NT2/D1 (cell line): ENCODE measurements at regions not wholly inside any gene's neighbourhood (a gene's known extent, or its start where the extent isn't known, plus 50 kb on each side); places are given as distances from the start of the nearest gene placed in this dataset.
"Not testable (repeated sequence)": the region's sequence is repeated elsewhere in the genome, so short reads cannot be mapped to it uniquely, and the experiment has no call there.

Source experiments
- DNase-seq: peaks from one replicate; pipeline ENCODE4 v3.0.0-alpha.2; 2011; ENCODE audit warnings: low read depth, low spot score
- H3K27me3 ChIP-seq: 2 replicates; pipeline ENCODE4 v1.6.0; 2011; ENCODE audit warnings: mild to moderate bottlenecking; ENCODE audit not compliant: insufficient read length, insufficient read depth
- H3K36me3 ChIP-seq: 2 replicates; pipeline ENCODE4 v1.6.1; 2011; ENCODE audit warnings: mild to moderate bottlenecking, low read length, mixed read lengths; ENCODE audit not compliant: insufficient read depth, insufficient read length
- H3K4me1 ChIP-seq: 2 replicates; pipeline ENCODE4 v1.5.1; 2011; ENCODE audit not compliant: insufficient read depth, insufficient read length
- H3K4me3 ChIP-seq: 2 replicates; pipeline ENCODE4 v1.5.1; 2011; ENCODE audit warnings: low read depth; ENCODE audit not compliant: insufficient read length
- H3K9ac ChIP-seq: 2 replicates; pipeline ENCODE4 v1.6.0; 2011; ENCODE audit warnings: low read depth; ENCODE audit not compliant: insufficient read length
- H3K9me3 ChIP-seq: 2 replicates; pipeline ENCODE4 v1.5.1; 2011; ENCODE audit warnings: mild to moderate bottlenecking, low read length; ENCODE audit not compliant: insufficient read depth
- SUZ12 ChIP-seq: IDR thresholded peaks from 2 replicates; pipeline ENCODE4 v1.6.1; 2011; ENCODE audit not compliant: insufficient read length, insufficient read depth; ENCODE audit errors: extremely low read depth
- YY1 ChIP-seq: IDR thresholded peaks from 2 replicates; pipeline ENCODE4 v1.6.1; 2011; ENCODE audit not compliant: insufficient read length, insufficient read depth
- ZNF274 ChIP-seq: IDR thresholded peaks from 2 replicates; pipeline ENCODE4 v1.6.1; 2011; ENCODE audit warnings: mild to moderate bottlenecking, low read depth, low read length

DNA sequence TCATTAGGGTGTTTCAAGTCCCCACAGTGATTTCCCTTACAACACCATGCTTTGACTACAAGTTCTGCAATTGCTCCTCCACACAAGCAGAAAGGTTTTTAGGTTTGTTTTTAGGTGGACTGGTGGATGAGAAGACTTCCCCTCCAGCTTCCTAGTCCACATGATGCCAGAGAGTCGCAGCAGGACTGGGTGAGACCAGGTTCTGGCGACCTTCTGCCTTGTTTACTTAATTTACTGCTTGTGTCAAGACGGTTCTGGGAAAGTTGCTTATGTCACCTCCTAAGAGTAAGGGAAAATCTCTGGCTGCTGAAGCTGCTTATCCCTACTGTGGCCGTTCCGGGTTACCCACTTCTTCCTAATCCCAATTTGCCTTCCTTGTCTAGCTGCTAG lies 76.4 kb downstream of the GLUL start:
- no peak for DNase-seq
- TF ChIP-seq YY1 = no peak
- no peak for TF ChIP-seq ZNF274
- TF ChIP-seq SUZ12 = no peak
- H3K27me3 ChIP-seq = no peaks in the 10 kb centered on the region
- peaks cover 5% of the 10 kb centered on the region for H3K4me1 ChIP-seq
- H3K9ac ChIP-seq = no peak overlapping the region
- H3K36me3 ChIP-seq = no peaks in the 10 kb centered on the region
- no peaks in the 10 kb centered on the region; the same call in 1 of the 2 replicates for H3K9me3 ChIP-seq
- no peak overlapping the region for H3K4me3 ChIP-seq

DNA sequence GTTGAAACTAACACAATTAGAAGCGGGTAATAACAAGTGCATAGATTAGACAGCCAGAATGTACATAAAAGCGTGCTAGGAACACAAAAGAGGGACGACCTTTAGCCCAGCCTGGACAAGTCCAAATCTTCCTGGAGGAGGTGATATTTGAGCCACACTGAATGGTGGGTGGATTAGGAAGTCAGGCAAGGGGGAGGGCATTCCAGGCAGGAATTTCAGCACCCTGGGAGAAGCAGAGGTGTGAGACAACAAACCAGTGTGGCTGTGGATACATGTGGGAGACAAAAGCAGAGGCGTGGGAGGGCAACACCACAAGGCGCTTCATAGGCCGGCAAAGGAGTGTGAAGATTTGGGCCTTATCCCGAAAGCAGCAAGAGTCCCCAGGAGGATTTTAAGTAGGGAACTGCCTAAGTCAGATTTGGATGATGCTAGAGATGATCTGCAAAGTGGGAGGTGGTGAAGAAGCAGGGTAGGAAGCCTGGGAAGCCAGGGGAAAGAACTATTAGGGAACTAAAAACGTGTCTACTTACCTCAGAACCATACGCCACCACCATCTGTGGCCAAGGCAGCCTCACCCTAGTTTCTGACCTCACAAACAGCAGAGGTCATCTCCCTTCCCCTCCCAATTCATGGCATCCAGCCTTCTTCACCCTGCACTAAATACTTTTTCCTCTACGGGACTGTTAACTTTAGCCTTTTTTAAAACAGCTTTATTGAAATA lies 81.8 kb downstream of the GLUL start:
- H3K27me3 ChIP-seq = no peaks in the 10 kb centered on the region
- H3K36me3 ChIP-seq = no peaks in the 10 kb centered on the region
- H3K4me1 ChIP-seq = peaks cover 6% of the 10 kb centered on the region
- H3K9me3 ChIP-seq = no peaks in the 10 kb centered on the region; the same call in 1 of the 2 replicates
- no peak overlapping the region for H3K4me3 ChIP-seq
- DNase-seq = no peak
- H3K9ac ChIP-seq = peak overlapping the region; percentile 29
- no peak for TF ChIP-seq SUZ12
- TF ChIP-seq ZNF274 = no peak
- no peak for TF ChIP-seq YY1

DNA sequence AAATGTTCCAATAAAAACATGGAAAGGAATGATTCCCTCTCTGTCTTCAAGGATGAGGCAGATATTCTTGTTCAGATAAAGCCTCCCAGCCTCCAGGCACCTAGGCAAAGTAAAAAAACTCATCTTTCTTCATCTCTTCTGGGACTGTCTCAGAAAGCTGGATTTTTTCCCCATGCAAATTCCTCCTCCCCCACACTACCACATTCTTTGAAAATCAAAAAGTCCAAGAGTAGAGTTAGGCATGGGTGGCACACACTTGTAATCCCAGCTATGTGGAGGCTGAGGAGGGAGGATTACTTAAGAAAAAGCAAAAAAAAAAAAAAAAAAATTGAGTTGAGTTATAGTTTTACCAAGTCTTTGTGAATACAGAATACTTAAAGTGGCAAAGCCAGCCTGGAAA lies 82.8 kb downstream of the GLUL start:
- H3K27me3 ChIP-seq = no peaks in the 10 kb centered on the region
- no peak overlapping the region for H3K4me3 ChIP-seq
- DNase-seq = no peak
- H3K9me3 ChIP-seq = no peaks in the 10 kb centered on the region; the same call in 1 of the 2 replicates
- H3K9ac ChIP-seq = no peak overlapping the region
- TF ChIP-seq YY1 = no peak
- TF ChIP-seq ZNF274 = no peak
- TF ChIP-seq SUZ12 = no peak
- no peaks in the 10 kb centered on the region for H3K36me3 ChIP-seq
- H3K4me1 ChIP-seq = peaks cover 6% of the 10 kb centered on the region

DNA sequence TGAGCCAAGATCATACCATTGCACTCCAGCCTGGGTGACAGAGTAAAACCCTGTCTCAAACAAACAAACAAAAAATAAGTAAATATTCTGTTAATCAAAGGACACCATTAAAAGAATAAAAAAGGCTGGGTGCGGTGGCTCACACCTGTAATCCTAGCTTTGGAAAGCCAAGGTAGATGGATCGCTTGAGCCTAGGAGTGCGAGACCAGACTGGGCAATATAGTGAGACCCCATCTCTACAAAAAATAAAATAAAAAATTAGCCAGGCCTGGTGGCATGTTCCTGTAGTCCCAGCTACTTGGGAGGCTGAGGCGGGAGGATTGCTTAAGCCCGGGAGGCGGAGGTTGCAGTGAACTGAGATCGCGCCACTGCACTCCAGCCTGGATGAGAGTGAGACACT lies 84.1 kb downstream of the GLUL start:
- not testable (repeated sequence) for H3K36me3 ChIP-seq, H3K27me3 ChIP-seq

DNA sequence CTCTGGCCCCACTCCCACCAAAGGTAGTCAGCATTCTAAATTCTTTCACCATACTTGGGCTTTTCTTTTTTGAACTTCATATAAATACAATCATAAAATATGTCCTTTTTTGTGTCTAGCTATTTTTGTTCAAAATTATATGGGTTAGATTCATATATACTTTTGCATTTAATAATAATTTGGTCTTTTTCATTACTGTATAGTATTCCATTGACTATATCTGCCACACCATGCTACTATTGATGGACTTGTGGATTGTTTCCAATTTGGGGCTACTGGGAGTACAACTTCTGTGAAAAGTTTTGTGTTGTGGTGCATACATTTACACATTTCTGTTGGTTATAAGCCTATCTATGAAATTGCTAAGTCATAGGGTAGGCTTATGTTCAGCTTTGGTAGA lies 85.7 kb downstream of the GLUL start:
- no peaks in the 10 kb centered on the region for H3K9me3 ChIP-seq
- no peaks in the 10 kb centered on the region for H3K27me3 ChIP-seq
- H3K9ac ChIP-seq = no peak overlapping the region
- TF ChIP-seq ZNF274 = no peak
- TF ChIP-seq SUZ12 = no peak
- TF ChIP-seq YY1 = no peak
- H3K4me1 ChIP-seq = peaks cover 8% of the 10 kb centered on the region
- no peaks in the 10 kb centered on the region for H3K36me3 ChIP-seq
- H3K4me3 ChIP-seq = no peak overlapping the region
- no peak for DNase-seq

More for the DNA sequence above, 84.1 kb downstream of the GLUL start:
- not testable (repeated sequence) for H3K4me3 ChIP-seq, H3K9ac ChIP-seq, H3K9me3 ChIP-seq, DNase-seq, H3K4me1 ChIP-seq

DNA sequence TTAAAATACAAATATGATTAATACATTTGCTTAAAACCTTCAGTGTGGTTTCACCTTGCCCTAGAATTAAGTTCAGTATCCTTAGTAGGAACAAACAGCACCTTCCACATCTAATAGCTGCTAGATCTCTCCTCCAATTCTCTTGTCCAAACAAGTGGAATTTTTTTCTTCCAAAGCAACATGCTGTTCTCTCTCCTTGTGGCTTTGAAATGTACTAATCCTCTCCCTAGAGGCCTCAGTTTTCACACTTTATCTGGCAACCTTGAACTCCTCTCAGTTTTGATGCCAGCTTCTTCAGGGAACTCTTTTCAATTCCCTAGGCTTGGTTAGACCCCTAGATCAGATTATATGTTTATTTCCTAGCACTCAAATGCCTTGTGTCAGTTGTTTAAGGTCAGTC lies 87.0 kb downstream of the GLUL start:
- Histone ChIP-seq H3K4me3 (no peak overlapping the region), H3K9ac (no peak overlapping the region), H3K9me3 (no peaks in the 10 kb centered on the region), H3K36me3 (no peaks in the 10 kb centered on the region), H3K27me3 (no peaks in the 10 kb centered on the region), H3K4me1 (peaks cover 7% of the 10 kb centered on the region)
- no peak for DNase-seq
- TF ChIP-seq SUZ12 = no peak
- no peak for TF ChIP-seq ZNF274
- TF ChIP-seq YY1 = no peak

DNA sequence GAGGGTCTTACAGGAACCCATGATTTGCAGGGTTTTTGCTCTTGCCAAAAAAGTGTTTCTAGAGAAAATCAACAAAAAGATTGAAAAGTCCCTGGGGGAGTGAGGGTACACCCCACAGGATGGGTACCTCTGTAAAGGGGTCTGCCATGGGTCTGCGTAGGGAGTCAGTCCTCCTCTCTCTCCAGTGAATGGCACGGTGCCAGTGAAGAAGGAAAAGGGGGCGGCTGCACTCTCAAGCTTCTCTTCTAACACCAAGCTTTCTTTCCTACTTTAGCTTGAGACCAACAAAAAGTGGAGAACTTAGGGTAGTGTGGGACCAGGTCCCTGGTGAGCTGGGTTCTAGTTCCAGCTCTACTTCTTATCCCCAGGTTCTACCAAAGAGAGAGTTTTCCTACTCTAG lies 87.4 kb downstream of the GLUL start:
- H3K27me3 ChIP-seq = no peaks in the 10 kb centered on the region
- no peaks in the 10 kb centered on the region for H3K36me3 ChIP-seq
- TF ChIP-seq ZNF274 (no peak), SUZ12 (no peak), YY1 (no peak)
- no peak overlapping the region for H3K4me3 ChIP-seq
- peaks cover 6% of the 10 kb centered on the region for H3K4me1 ChIP-seq
- no peak for DNase-seq
- H3K9me3 ChIP-seq = no peaks in the 10 kb centered on the region
- H3K9ac ChIP-seq = no peak overlapping the region
